Endothelial cell of umbilical vein (primary cell): ENCODE measurements at regions not wholly inside any gene's neighbourhood (a gene's known extent, or its start where the extent isn't known, plus 50 kb on each side); places are given as distances from the start of the nearest gene placed in this dataset.

ENCODE experiments used
- CTCF ChIP-seq, 2 donors: IDR thresholded peaks; 1 replicate in 1 of 2; 2 replicates in 1 of 2; pipeline ENCODE4 v1.5.1; 2011; ENCODE audit warnings: low read length in 2 of 2, mild to moderate bottlenecking in 2 of 2, moderate library complexity in 2 of 2, control low read depth in 1 of 2, inconsistent platforms in 1 of 2, low read depth in 1 of 2; ENCODE audit not compliant: insufficient read depth in 1 of 2; ENCODE audit errors: extremely low read depth in 1 of 2
- EZH2 ChIP-seq: IDR thresholded peaks from 2 replicates; pipeline ENCODE4 v1.6.1; 2012; ENCODE audit warnings: borderline replicate concordance, low read depth, mild to moderate bottlenecking, moderate library complexity, low read length, inconsistent platforms; ENCODE audit not compliant: severe bottlenecking
- GATA2 ChIP-seq: IDR thresholded peaks from 2 replicates; pipeline ENCODE4 v1.7.0; 2011; ENCODE audit warnings: low read depth, mild to moderate bottlenecking, moderate library complexity, mixed read lengths, low read length; ENCODE audit not compliant: insufficient read length, insufficient read depth
- POLR2A ChIP-seq: IDR thresholded peaks from 2 replicates; pipeline ENCODE4 v1.6.1; 2012; ENCODE audit warnings: low read depth, mild to moderate bottlenecking, control low read depth, low read length

- TF ChIP-seq EZH2 (no peak), CTCF (IDR thresholded peaks at IDR 0.05; ENCODE audit: extremely low read depth in 1 of 2, insufficient read depth in 1 of 2, low read depth in 1 of 2, low read length in 2 of 2) (no peak), POLR2A (no peak), GATA2 (no peak)
Measured at GRCh38 chr13:73960474-73960873, 173.7 kb downstream of the KLF12 start.
